Heart left ventricle (tissue), 16 donors: ENCODE measurements at regions not wholly inside any gene's neighbourhood (a gene's known extent, or its start where the extent isn't known, plus 50 kb on each side); places are given as distances from the start of the nearest gene placed in this dataset.

Experiments used
- ATAC-seq, 4 donors: fragments of 200-7000 bp; cut with Tn5 transposase; one replicate each; pipeline ENCODE4 v1.9.1; 2020 to 2022; ENCODE audit warnings: moderate library complexity in 4 of 4, mild to moderate bottlenecking in 3 of 4, moderate number of reproducible peaks in 1 of 4
- DNase-seq, 5 donors: peaks; one replicate each; pipeline ENCODE4 v3.0.0-alpha.2; 2020
- H3K27ac ChIP-seq, 12 donors: fragments of 200-600 bp; sonication (generic) in 4 of 12; one replicate each; pipeline versions ENCODE4 v1.5.0 to v1.8.0; 2016 to 2022; ENCODE audit warnings: mild to moderate bottlenecking in 2 of 12
- H3K27me3 ChIP-seq, 9 donors: fragments of 200-600 bp; sonication (generic) in 2 of 9; one replicate each; pipeline versions ENCODE4 v1.5.1 to v1.8.0; 2016 to 2022; ENCODE audit warnings: mild to moderate bottlenecking in 3 of 9
- H3K36me3 ChIP-seq, 9 donors: fragments of 200-600 bp; sonication (generic) in 2 of 9; one replicate each; pipeline versions ENCODE4 v1.5.0 to v1.8.0; 2018 to 2022; ENCODE audit warnings: mild to moderate bottlenecking in 2 of 9
- H3K4me1 ChIP-seq, 12 donors: fragments of 200-600 bp; sonication (generic) in 4 of 12; one replicate each; pipeline versions ENCODE4 v1.5.0 to v1.8.0; 2016 to 2022; ENCODE audit warnings: mild to moderate bottlenecking in 3 of 12
- H3K4me3 ChIP-seq, 12 donors: fragments of 200-600 bp; sonication (generic) in 4 of 12; one replicate each; pipeline versions ENCODE4 v1.5.0 to v1.8.0; 2017 to 2022; ENCODE audit warnings: mild to moderate bottlenecking in 9 of 12, moderate library complexity in 4 of 12
- H3K9me3 ChIP-seq, 12 donors: fragments of 200-600 bp; sonication (generic) in 4 of 12; one replicate each; pipeline versions ENCODE4 v1.5.0 to v1.8.0; 2016 to 2022; ENCODE audit warnings: mild to moderate bottlenecking in 1 of 12
- POLR2A ChIP-seq, 2 donors: fragments of 450-650 bp; IDR thresholded peaks; one replicate each; pipeline ENCODE4 v1.6.1; 2017; ENCODE audit warnings: antibody characterized with exemption in 2 of 2, mild to moderate bottlenecking in 2 of 2, moderate library complexity in 2 of 2
- WGBS, 4 donors: extraction: QIAGEN DNeasy Blood & Tissue Kit in 2 of 4; methylation state at CpG; one replicate each; pipeline versions ENCODE4 v1.1.5 to v1.1.7; 2013 to 2018; 5-methylcytosine and 5-hydroxymethylcytosine counted together
- intact Hi-C, 10 donors: fragments of 100-400 bp; cut with DNase I; formaldehyde crosslinking; loops; one replicate each; pipeline versions ENCODE4 v1.11.1 to v1.14.2; 2022
- TF ChIP-seq, protein P1 (sequence below), 12 donors: fragments of 200-600 bp; sonication (generic) in 4 of 12; IDR thresholded peaks; one replicate each; pipeline versions ENCODE4 v1.5.0 to v1.8.0; 2018 to 2022; ENCODE audit warnings: antibody characterized with exemption in 12 of 12, mild to moderate bottlenecking in 5 of 12
- donor health status: ischemic (EF 13 %, LVEDD 7.1; RV severe dilation, severe dysfunction).
- donor health status: healthy with polysubstance abuse.
- donor health status: DM: no; HTN: yes; CAD: no.
- donor health status: DM: no; HTN: no; CAD: no.
- donor health status: ischemic (EF 25% LVEDD 6.9; RV normal size, moderate dysfunction).
- donor health status: ischemic (EF 25% LVEDD 5.7; RV mildly dilated, moderate dysfunction).
- donor health status: healthy.
- donor health status: DM: yes; HTN: yes; CAD: no.
- donor health status: ischemic (EF 35%, LVEDD 5.7; RV mildly dilated, moderate dysfunction).
- donor health status: nonischemic (EF 11% LVEDD 7.7; RV severe dilation, severe dysfunction).
- donor health status: DM: yes; HTN: yes; CAD: no.
- donor health status: PGD.
- donor health status: ischemic (EF 29% LVEDD 5.4; RV normal size, mild dysfunction).
- donor health status: nonischemic (EF 23%, LVEDD 6.1; RV moderate dilation, normal function).

DNA sequence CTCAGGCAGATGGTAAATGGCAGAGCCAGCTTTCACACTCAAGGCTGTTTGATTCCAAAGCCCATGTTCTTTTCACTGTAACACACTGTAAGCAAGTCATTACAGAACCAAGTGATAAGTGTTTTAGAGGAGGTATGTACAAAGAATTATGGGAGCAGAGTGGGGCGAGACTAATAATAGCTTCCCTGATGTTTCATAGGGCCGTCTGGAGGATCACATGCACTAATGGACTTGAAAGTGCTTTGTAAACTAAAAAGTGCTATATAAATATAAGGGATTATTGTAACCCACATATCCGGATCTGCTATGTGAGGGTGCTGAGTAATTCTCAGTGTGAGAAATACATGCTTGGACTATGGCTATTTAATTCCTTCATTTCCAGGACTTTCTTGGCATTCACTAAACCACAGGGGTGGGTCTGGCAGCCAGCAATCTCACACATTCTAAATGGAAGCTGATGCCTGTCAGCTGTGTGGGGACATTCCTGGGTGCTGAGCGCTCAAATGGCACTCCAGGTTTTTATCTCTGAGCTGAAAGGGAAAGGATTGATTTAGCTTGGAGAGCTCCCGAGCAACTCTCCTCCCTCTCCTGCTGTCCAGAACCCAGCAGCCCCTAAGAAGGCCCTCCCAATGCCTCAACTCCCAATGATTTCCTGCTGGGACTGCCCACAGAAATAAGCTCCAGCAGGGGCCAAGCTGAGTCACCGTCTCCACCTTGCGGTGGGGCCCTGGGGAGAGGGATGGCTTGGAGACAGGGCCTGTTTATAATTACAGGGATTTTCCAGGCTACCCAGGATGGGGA lies 222.8 kb downstream of the SOX11 start:
- DNase-seq: peak in 4 of 5 donors; percentile 63 to 80 (median 69)
- H3K4me3 ChIP-seq: no peak overlapping the region

DNA sequence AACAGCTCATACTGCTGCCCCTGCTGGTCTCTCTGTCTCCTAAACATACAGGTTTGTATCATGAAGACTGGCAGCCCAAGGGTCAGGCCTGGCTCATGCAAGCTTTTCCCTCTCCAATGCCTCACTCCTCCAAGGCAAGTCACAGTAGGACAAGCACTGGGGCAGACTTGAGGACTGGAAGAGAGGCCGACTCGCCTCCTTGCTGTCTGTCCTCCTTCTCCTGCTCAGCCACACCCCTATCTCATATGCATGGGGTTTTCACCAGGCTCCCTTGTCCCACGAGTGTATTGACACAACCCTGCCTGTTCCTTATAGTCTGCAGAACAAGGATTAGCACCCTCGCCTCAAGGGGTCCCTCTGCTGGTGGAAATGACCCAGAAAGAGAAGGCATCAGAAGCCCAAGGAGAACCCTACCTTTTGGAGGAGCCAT lies 223.7 kb downstream of the SOX11 start:
- Histone ChIP-seq H3K36me3 (no peaks in the 10 kb centered on the region), H3K9me3 (peaks cover 0 to 17% (median 3%) of the 10 kb centered on the region in 12 donors), H3K27ac (peak overlapping the region; percentile 45 to 91 (median 76)), H3K4me1 (peaks cover 0 to 21% (median 7%) of the 10 kb centered on the region in 12 donors), H3K27me3 (no peaks in the 10 kb centered on the region), H3K4me3 (no peak overlapping the region)
- TF ChIP-seq, protein P1, sequence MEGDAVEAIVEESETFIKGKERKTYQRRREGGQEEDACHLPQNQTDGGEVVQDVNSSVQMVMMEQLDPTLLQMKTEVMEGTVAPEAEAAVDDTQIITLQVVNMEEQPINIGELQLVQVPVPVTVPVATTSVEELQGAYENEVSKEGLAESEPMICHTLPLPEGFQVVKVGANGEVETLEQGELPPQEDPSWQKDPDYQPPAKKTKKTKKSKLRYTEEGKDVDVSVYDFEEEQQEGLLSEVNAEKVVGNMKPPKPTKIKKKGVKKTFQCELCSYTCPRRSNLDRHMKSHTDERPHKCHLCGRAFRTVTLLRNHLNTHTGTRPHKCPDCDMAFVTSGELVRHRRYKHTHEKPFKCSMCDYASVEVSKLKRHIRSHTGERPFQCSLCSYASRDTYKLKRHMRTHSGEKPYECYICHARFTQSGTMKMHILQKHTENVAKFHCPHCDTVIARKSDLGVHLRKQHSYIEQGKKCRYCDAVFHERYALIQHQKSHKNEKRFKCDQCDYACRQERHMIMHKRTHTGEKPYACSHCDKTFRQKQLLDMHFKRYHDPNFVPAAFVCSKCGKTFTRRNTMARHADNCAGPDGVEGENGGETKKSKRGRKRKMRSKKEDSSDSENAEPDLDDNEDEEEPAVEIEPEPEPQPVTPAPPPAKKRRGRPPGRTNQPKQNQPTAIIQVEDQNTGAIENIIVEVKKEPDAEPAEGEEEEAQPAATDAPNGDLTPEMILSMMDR (IDR thresholded peaks at IDR 0.05): peak in 11 of 12 donors; percentile 10 to 46 (median 39)
- TF ChIP-seq POLR2A (IDR thresholded peaks at IDR 0.05): no peak
- intact Hi-C loops: loop anchor here in 7 of 10 donors (2.0 to 10.0 kb wide), 6 partner anchors 191 to 921 kb away; partner anchors contain the start of gene SOX11 (in 5 of the 7)
- DNase-seq (no peak), ATAC-seq (peak in 2 of 4 donors; percentile 19 to 32)
- WGBS, 4 donors: 42 to 67% (median 55%) methylated on average over 3 to 4 of the region's 4 CpGs

More for the DNA sequence above, 222.8 kb downstream of the SOX11 start:
- Histone ChIP-seq H3K36me3 (no peaks in the 10 kb centered on the region), H3K27ac (peak overlapping the region; percentile 45 to 91 (median 76)), H3K4me1 (peaks cover 0 to 21% (median 7%) of the 10 kb centered on the region in 12 donors), H3K27me3 (no peaks in the 10 kb centered on the region), H3K9me3 (peaks cover 0 to 17% (median 3%) of the 10 kb centered on the region in 12 donors)
- intact Hi-C loops: loop anchor here in 7 of 10 donors (2.0 to 10.0 kb wide), 6 partner anchors 190 to 920 kb away; partner anchors contain the start of gene SOX11 (in 5 of the 7)
- WGBS, 4 donors: 22 to 26% (median 24%) methylated on average over 6 to 7 of the region's 7 CpGs
- TF ChIP-seq, protein P1 (IDR thresholded peaks at IDR 0.05): peak in 9 of 12 donors; percentile 13 to 49 (median 27)
- no peak for TF ChIP-seq POLR2A (IDR thresholded peaks at IDR 0.05)
- ATAC-seq: peak; percentile 93 to 95 (median 94)

DNA sequence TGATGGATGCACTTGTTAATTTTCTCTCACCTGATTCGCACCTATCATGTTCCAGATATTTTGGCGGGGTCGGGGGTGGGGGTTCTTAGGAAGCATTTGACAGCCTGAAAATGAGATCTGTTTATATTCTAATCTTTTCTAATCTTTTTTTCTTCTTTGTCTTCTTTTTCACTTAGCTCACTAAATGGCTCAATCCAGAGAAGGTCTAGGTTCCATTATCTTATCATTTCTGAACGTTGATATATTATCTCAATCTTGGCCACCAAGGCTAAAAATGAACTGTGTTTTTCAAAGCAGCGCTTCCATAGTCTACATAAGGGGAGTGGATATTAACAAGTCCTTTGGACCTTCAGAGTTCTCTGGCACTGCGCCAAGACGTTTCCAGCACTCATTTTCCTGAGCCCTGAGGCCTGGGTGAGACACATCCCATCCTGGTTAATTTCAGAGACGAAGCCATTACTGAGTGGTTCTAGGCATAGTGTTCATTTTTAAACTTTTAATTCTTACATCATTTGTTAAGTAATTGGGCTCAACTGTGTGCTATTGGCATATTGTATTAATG lies 229.0 kb downstream of the SOX11 start:
- Histone ChIP-seq H3K4me1 (peaks cover 0 to under 1% (median 0%) of the 10 kb centered on the region in 12 donors), H3K4me3 (no peak overlapping the region), H3K9me3 (peaks cover 0 to 17% (median 3%) of the 10 kb centered on the region in 12 donors), H3K27ac (no peak overlapping the region), H3K36me3 (no peaks in the 10 kb centered on the region), H3K27me3 (no peaks in the 10 kb centered on the region)
- intact Hi-C loops: no loop called here
- no peak for ATAC-seq
- TF ChIP-seq POLR2A (IDR thresholded peaks at IDR 0.05): no peak
- TF ChIP-seq, protein P1 (IDR thresholded peaks at IDR 0.05): no peak
- 34 to 40% (median 40%) methylated on average over 8 of the region's 8 CpGs for WGBS, 4 donors
- peak in 2 of 5 donors; percentile 42 to 63 for DNase-seq
